ENCODE measurements at regions not wholly inside any gene's neighbourhood (a gene's known extent, or its start where the extent isn't known, plus 50 kb on each side); places are given as distances from the start of the nearest gene placed in this dataset.

GRCh38 chr11:106329273-106330018 lies 252.0 kb downstream of the AASDHPPT start:
- no peak for TF ChIP-seq CTCF (IDR thresholded peaks at IDR 0.05; ENCODE audit: low read depth, low read length)
- H3K4me3 ChIP-seq (replicated peaks in 1 of 2; ENCODE audit: low read depth in 2 of 2, low read length in 2 of 2), result no peak overlapping the region
- DNase-seq (ENCODE audit: low read depth in 2 of 2), result no peak

GRCh38 chr11:106331176-106331575 lies 253.7 kb downstream of the AASDHPPT start:
- no peak for TF ChIP-seq CTCF (IDR thresholded peaks at IDR 0.05; ENCODE audit: low read depth, low read length)
- DNase-seq (ENCODE audit: low read depth in 2 of 2), result no peak
- H3K4me3 ChIP-seq (replicated peaks in 1 of 2; ENCODE audit: low read depth in 2 of 2, low read length in 2 of 2), result no peak overlapping the region

- no peak overlapping the region for H3K4me3 ChIP-seq (replicated peaks in 1 of 2; ENCODE audit: low read depth in 2 of 2, low read length in 2 of 2)
- no peak for DNase-seq (ENCODE audit: low read depth in 2 of 2)
- TF ChIP-seq CTCF (IDR thresholded peaks at IDR 0.05; ENCODE audit: low read depth, low read length), result no peak
These were observed 256.2 kb downstream of the AASDHPPT start for GRCh38 chr11:106333678-106334077.

- TF ChIP-seq CTCF (IDR thresholded peaks at IDR 0.05; ENCODE audit: low read depth, low read length), result no peak
- no peak overlapping the region for H3K4me3 ChIP-seq (replicated peaks in 1 of 2; ENCODE audit: low read depth in 2 of 2, low read length in 2 of 2)
- peak; percentile 70 to 72 for DNase-seq (ENCODE audit: low read depth in 2 of 2)
These were observed 266.9 kb downstream of the AASDHPPT start for GRCh38 chr11:106344394-106344793.

DNA sequence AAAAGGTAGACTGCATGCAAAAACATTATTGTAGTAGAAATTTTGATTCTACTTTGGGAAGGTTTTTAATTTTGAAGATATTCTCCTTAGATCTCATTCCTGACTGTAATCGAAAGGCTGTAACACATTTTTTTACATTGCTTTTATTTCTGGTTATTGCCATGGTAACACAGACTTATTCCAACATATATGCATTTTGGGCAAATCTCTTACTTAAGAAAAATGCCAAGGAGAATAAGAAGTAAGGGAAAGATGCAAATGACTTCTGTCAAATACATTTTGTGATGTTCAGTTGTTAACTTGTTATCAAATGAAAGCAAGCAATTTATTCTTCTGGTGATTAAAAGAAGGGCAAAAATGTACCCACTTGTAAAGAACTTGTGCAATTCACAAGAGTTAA lies 267.5 kb downstream of the AASDHPPT start:
- TF ChIP-seq CTCF (IDR thresholded peaks at IDR 0.05; ENCODE audit: low read depth, low read length), result no peak
- DNase-seq (ENCODE audit: low read depth in 2 of 2), result no peak
- no peak overlapping the region for H3K4me3 ChIP-seq (replicated peaks in 1 of 2; ENCODE audit: low read depth in 2 of 2, low read length in 2 of 2)

DNA sequence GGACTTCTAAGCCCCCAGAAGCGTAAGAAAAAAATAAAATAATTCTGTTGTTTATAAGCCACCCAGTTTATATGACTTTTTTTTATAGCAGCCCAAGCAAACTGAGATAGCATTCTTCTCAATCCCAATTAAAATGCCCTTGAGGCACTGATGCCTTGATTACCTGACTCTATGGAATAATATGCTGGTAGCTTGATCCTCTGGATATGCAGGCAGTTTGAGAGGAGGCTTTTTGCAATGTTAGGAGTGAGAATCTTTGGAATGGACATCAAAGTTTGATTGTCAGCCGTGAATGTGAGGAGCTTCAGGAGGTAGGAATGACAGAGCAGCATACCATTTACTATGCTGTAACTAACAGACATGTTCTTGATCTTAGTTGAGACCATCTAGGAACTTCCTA lies 275.6 kb downstream of the AASDHPPT start:
- TF ChIP-seq CTCF (IDR thresholded peaks at IDR 0.05; ENCODE audit: low read depth, low read length), result no peak
- no peak overlapping the region for H3K4me3 ChIP-seq (replicated peaks in 1 of 2; ENCODE audit: low read depth in 2 of 2, low read length in 2 of 2)
- no peak for DNase-seq (ENCODE audit: low read depth in 2 of 2)

GRCh38 chr11:106369224-106369623 lies 291.8 kb downstream of the AASDHPPT start:
- TF ChIP-seq CTCF (IDR thresholded peaks at IDR 0.05; ENCODE audit: low read depth, low read length), result no peak
- no peak overlapping the region for H3K4me3 ChIP-seq (replicated peaks in 1 of 2; ENCODE audit: low read depth in 2 of 2, low read length in 2 of 2)
- DNase-seq (ENCODE audit: low read depth in 2 of 2), result peak in 1 of 2 donors; percentile 27
